ENCODE measurements at regions not wholly inside any gene's neighbourhood (a gene's known extent, or its start where the extent isn't known, plus 50 kb on each side); places are given as distances from the start of the nearest gene placed in this dataset.

DNA sequence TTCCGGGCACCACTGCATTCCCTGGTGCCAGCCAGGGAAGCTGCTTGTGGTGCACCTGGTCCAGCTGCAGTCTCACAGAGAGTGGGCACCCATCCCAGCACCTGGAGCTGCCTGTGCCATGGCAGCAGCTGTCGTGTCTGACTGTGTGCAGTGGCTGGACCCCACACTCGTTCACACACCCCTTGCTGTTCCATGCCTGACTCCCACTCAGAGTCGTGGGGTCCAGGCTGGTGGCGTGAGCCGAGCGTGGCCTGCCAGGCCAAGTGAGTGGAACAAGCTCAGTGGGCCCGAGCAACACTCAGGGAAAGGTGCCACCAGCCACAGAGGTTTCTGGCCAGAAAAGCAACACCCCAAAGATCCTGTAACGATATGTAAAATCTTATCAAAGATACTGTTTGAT, 97.2 kb upstream of the KCNK1 start:
- intact Hi-C loops (cut with DNase I; ENCODE audit: low total_unique reads): no loop called here
- DNase-seq: no peak
- Histone ChIP-seq H3K4me1 (no peaks in the 10 kb centered on the region), H3K9me3 (no peaks in the 10 kb centered on the region), H3K4me3 (no peak overlapping the region), H3K36me3 (no peaks in the 10 kb centered on the region), H3K27me3 (no peaks in the 10 kb centered on the region), H3K27ac (no peak overlapping the region)
- TF ChIP-seq, protein P1, sequence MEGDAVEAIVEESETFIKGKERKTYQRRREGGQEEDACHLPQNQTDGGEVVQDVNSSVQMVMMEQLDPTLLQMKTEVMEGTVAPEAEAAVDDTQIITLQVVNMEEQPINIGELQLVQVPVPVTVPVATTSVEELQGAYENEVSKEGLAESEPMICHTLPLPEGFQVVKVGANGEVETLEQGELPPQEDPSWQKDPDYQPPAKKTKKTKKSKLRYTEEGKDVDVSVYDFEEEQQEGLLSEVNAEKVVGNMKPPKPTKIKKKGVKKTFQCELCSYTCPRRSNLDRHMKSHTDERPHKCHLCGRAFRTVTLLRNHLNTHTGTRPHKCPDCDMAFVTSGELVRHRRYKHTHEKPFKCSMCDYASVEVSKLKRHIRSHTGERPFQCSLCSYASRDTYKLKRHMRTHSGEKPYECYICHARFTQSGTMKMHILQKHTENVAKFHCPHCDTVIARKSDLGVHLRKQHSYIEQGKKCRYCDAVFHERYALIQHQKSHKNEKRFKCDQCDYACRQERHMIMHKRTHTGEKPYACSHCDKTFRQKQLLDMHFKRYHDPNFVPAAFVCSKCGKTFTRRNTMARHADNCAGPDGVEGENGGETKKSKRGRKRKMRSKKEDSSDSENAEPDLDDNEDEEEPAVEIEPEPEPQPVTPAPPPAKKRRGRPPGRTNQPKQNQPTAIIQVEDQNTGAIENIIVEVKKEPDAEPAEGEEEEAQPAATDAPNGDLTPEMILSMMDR (IDR thresholded peaks at IDR 0.05): no peak

DNA sequence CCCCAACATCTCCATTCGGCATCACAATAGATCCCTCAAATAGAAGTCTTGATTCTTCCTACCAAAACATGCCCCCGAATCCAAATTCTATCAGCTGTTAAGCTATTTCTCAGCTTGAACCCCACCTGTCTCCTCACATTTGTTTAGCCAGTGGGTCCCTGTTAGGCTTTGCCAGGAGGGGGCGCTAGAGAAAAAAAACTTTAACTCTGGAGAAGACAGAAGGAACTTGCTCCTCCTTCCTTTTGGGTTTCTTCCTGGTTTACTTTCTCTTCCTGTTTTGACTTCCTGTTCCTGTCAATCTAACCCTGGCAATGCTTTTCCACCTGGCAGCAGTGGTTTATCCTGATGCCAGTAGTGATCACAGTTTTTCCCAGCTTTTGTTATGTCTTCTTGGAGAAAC, 95.6 kb upstream of the KCNK1 start:
- Histone ChIP-seq H3K4me3 (no peak overlapping the region), H3K4me1 (no peaks in the 10 kb centered on the region), H3K9me3 (no peaks in the 10 kb centered on the region), H3K36me3 (no peaks in the 10 kb centered on the region), H3K27ac (no peak overlapping the region), H3K27me3 (no peaks in the 10 kb centered on the region)
- intact Hi-C loops (cut with DNase I; ENCODE audit: low total_unique reads): no loop called here
- TF ChIP-seq, protein P1 (IDR thresholded peaks at IDR 0.05): peak; percentile 22 to 36
- no peak for DNase-seq

DNA sequence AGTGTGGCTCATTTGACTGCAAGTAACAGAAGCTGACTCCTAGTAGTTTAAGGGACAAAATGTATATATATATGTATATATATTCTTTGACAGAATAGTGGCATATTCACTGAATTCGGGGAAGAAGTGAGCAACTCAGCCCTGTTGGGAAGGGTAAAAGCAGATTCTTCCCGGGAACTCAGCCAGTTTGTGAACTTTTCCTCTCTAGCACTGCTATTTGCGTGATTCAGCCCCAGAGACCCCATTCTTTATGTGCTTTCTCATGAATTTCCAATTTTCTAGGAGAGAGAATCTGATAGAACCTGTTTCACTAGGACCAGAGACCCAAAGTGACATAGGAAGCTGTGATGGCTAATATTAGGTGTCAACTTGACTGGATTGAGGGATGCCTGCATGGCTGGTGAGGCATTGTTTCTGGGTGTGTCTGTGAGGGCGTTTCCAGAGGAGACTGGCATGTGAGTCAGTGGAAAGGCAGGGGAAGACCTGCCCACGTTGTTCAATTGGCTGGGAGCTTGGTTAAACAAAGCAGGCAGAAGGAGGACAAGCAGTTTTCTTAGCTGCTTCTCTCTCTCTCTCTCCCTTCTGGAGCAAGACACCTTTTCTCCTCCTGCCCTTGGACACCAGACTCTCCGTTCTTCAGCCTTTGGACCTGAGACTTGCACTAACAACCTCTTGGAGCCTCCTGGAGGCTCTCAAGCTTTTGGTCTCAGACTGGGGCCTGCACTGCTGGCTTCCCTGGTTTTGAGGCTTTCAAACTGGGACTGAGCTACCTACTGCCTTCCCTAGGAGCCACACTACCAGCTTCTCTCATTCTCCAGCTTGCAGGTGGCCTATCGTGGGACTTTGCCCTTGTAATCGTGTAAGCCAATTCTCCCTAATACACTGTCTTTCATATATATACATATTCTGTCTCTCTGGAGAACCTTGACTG, 93.4 kb upstream of the KCNK1 start:
- Histone ChIP-seq H3K27ac (no peak overlapping the region), H3K9me3 (no peaks in the 10 kb centered on the region), H3K36me3 (no peaks in the 10 kb centered on the region), H3K4me1 (no peaks in the 10 kb centered on the region), H3K4me3 (no peak overlapping the region), H3K27me3 (no peaks in the 10 kb centered on the region)
- intact Hi-C loops (cut with DNase I; ENCODE audit: low total_unique reads): no loop called here
- no peak for DNase-seq
- TF ChIP-seq, protein P1 (IDR thresholded peaks at IDR 0.05): no peak

DNA sequence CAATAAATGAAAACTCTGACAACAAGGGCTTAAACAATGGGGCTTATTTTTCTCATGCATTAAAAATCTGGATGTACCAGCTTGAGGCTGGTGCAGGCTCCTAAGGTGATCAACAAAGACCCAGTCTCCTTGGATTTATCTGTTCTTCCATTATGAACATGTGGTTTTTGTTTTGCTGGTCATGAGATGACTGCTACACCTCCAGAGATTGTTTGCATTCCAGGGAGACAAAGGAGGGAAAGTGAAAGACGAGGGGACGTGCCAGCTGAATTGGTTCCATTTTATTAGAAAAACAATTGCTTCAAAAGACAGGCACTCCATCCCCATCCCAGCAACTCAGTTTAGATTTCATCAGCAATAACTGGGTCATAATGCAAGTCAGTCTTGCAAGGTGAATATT, 90.9 kb upstream of the KCNK1 start:
- Histone ChIP-seq H3K27ac (no peak overlapping the region), H3K9me3 (no peaks in the 10 kb centered on the region), H3K27me3 (no peaks in the 10 kb centered on the region), H3K36me3 (no peaks in the 10 kb centered on the region), H3K4me1 (no peaks in the 10 kb centered on the region), H3K4me3 (no peak overlapping the region)
- TF ChIP-seq, protein P1 (IDR thresholded peaks at IDR 0.05): no peak
- intact Hi-C loops (cut with DNase I; ENCODE audit: low total_unique reads): no loop called here
- no peak for DNase-seq

DNA sequence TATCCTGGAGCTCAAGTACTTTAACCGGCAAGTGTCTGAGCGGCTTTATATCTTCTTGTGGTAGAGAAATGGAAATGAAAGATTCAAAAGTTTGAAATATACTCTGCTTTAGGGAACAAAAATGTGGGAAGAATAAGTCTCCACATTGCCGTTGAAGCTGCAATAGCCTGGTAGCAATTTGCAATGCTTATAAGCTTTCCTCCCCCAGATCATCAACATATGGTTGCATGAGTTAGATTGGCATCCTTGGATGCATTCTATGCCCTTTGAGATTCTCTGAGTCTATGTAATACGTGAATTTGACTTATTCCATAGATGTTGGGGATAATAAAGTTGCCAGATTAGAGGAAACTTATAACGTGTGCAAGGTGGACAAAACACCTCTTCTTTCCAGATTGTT, 86.1 kb upstream of the KCNK1 start:
- H3K4me1 ChIP-seq: no peaks in the 10 kb centered on the region
- H3K9me3 ChIP-seq: peaks cover 0 to 3% (median 0%) of the 10 kb centered on the region in 3 donors
- H3K4me3 ChIP-seq: no peak overlapping the region
- H3K27ac ChIP-seq: no peak overlapping the region
- no peaks in the 10 kb centered on the region for H3K36me3 ChIP-seq
- TF ChIP-seq, protein P1 (IDR thresholded peaks at IDR 0.05): no peak
- no peak for DNase-seq
- no peaks in the 10 kb centered on the region for H3K27me3 ChIP-seq
- intact Hi-C loops (cut with DNase I; ENCODE audit: low total_unique reads): no loop called here
